RWPE1 (cell line): ENCODE measurements at regions not wholly inside any gene's neighbourhood (a gene's known extent, or its start where the extent isn't known, plus 50 kb on each side); places are given as distances from the start of the nearest gene placed in this dataset.

Experiments
- CTCF ChIA-PET: fragments of 350-600 bp; sonication (Branson Sonifier 250); formaldehyde crosslinking; extraction: SDS; loops from one replicate; lab custom pipeline; 2021; lab: Yijun Ruan, JAX
- POLR2A ChIA-PET: fragments of 400-600 bp; formaldehyde crosslinking; extraction: SDS; loops from one replicate; lab custom pipeline; 2020; ENCODE audit warnings: antibody characterized with exemption; ENCODE audit not compliant: low non-redundant PET; lab: Yijun Ruan, JAX
- DNase-seq: peaks from one replicate; pipeline ENCODE4 v3.0.0; 2012; ENCODE audit warnings: low spot score
- H3K27ac ChIP-seq: fragments of 450-650 bp; 2 replicates; pipeline ENCODE4 v1.5.1; 2017
- CTCF ChIP-seq: fragments of 450-650 bp; conservative IDR thresholded peaks from 2 replicates; pipeline ENCODE4 v1.5.1; 2017; ENCODE audit warnings: low read depth, mild to moderate bottlenecking

- H3K27ac ChIP-seq = no peak overlapping the region
- no peak for TF ChIP-seq CTCF
- DNase-seq = no peak
- ChIA-PET CTCF (no interaction called here), POLR2A (no interaction called here)
Observed at GRCh38 chr7:17421941-17422340, 123.5 kb downstream of the AHR start.

GRCh38 chr7:17422966-17423365 is 124.5 kb downstream of the AHR start:
- no peak overlapping the region for H3K27ac ChIP-seq
- ChIA-PET POLR2A (no interaction called here), CTCF (interaction anchor here (0.9 kb wide), 1 partner anchor 584 kb away, joined by 4 read pairs; no protein-coding TSS in a partner anchor)
- no peak for TF ChIP-seq CTCF
- DNase-seq = no peak

GRCh38 chr7:17427924-17428323 is 129.5 kb downstream of the AHR start:
- CTCF ChIA-PET = interaction anchor here (0.6 to 0.7 kb wide), 3 partner anchors 62 to 376 kb away, joined by 3 read pairs; no protein-coding TSS in a partner anchor
- no peak for TF ChIP-seq CTCF
- POLR2A ChIA-PET = no interaction called here

GRCh38 chr7:17429579-17429978 is 131.1 kb downstream of the AHR start:
- DNase-seq = no peak
- POLR2A ChIA-PET = no interaction called here
- CTCF ChIA-PET = interaction anchor here (0.6 to 0.7 kb wide), 2 partner anchors 69 to 1073 kb away, joined by 3 to 6 read pairs; no protein-coding TSS in a partner anchor
- TF ChIP-seq CTCF = no peak
- H3K27ac ChIP-seq = no peak overlapping the region

More at GRCh38 chr7:17427924-17428323, 129.5 kb downstream of the AHR start:
- H3K27ac ChIP-seq = no peak overlapping the region
- DNase-seq = no peak

- H3K27ac ChIP-seq = no peak overlapping the region
- no peak for DNase-seq
- CTCF ChIA-PET = no interaction called here
- no peak for TF ChIP-seq CTCF
- POLR2A ChIA-PET = no interaction called here
Observed at GRCh38 chr7:17432793-17433192, 134.3 kb downstream of the AHR start.

GRCh38 chr7:17434191-17434590 is 135.7 kb downstream of the AHR start:
- CTCF ChIA-PET = no interaction called here
- no peak overlapping the region for H3K27ac ChIP-seq

More at GRCh38 chr7:17434191-17434590, 135.7 kb downstream of the AHR start:
- TF ChIP-seq CTCF = no peak
- POLR2A ChIA-PET = no interaction called here
- no peak for DNase-seq
